ENCODE measurements at regions not wholly inside any gene's neighbourhood (a gene's known extent, or its start where the extent isn't known, plus 50 kb on each side); places are given as distances from the start of the nearest gene placed in this dataset.

DNA sequence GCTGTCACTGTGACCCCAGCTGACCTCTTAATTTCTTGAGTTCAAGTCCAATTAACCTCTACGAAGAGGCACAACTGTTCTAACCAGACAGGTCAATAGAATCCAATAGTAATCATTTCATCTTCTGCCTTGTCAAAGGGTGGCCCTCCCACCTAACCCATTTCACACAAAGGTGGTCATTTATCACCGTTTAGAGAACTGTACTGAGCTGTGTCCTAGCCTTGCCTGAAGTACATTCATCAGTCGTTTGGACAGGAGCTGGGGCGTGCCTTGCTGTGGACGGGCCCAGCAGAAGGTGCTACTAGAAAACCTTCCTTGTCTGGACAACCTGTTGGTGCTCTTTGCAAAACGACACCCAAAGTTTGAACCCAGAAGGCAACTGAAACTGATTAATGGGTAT lies 605.4 kb downstream of the ISL1 start:
- ChIA-PET POLR2A (no interaction called here), CTCF (no interaction called here)
- Histone ChIP-seq H3K4me3 (ENCODE audit: low read length) (no peak overlapping the region), H3K36me3 (ENCODE audit: control insufficient read depth in 2 of 3, insufficient read depth in 3 of 3, low read length in 3 of 3) (no peaks in the 10 kb centered on the region), H3K4me1 (ENCODE audit: control insufficient read depth in 2 of 2, insufficient read depth in 2 of 2, low read length in 2 of 2) (no peaks in the 10 kb centered on the region), H3K27ac (ENCODE audit: low read depth, low read length) (no peak overlapping the region), H3K27me3 (ENCODE audit: control insufficient read depth in 2 of 2, insufficient read depth in 2 of 2, low read length in 2 of 2) (no peaks in the 10 kb centered on the region), H3K9me3 (ENCODE audit: control insufficient read depth in 2 of 3, low read length in 3 of 3) (no peaks in the 10 kb centered on the region)
- peaks cover 0 to 4% (median 0%) of the 10 kb centered on the region in 11 donors for H3K9me3 Mint-ChIP-seq
- H3K27ac Mint-ChIP-seq: no peak overlapping the region
- H3K36me3 Mint-ChIP-seq: no peaks in the 10 kb centered on the region
- intact Hi-C loops (cut with micrococcal nuclease): no loop called here
- ATAC-seq (no peak), DNase-seq (no peak)
- H3K27me3 Mint-ChIP-seq: no peaks in the 10 kb centered on the region
- H3K4me3 Mint-ChIP-seq: no peak overlapping the region
- no peaks in the 10 kb centered on the region for H3K4me1 Mint-ChIP-seq

DNA sequence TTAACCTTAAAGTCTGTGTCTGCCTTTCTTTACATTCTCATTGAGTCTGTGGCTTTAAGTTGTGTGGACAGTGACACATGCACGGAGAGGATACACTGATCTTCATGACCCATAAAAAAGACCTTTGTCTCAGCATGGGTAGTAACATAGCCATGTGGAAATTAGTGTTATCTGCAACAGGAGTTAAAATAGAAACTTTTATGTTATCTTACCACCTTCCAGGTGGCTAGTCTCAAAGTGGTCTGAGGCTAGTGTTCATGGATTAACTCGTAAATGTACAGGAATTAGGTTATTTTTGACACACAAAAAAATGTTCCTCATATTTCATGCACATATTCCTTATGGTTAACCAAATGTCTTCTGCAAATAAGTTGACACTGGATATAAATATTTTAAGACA lies 607.0 kb downstream of the ISL1 start:
- ATAC-seq (no peak), DNase-seq (no peak)
- Histone ChIP-seq H3K9me3 (ENCODE audit: control insufficient read depth in 2 of 3, low read length in 3 of 3) (no peaks in the 10 kb centered on the region), H3K36me3 (ENCODE audit: control insufficient read depth in 2 of 3, insufficient read depth in 3 of 3, low read length in 3 of 3) (no peaks in the 10 kb centered on the region), H3K4me1 (ENCODE audit: control insufficient read depth in 2 of 2, insufficient read depth in 2 of 2, low read length in 2 of 2) (no peaks in the 10 kb centered on the region), H3K4me3 (ENCODE audit: low read length) (no peak overlapping the region), H3K27me3 (ENCODE audit: control insufficient read depth in 2 of 2, insufficient read depth in 2 of 2, low read length in 2 of 2) (no peaks in the 10 kb centered on the region), H3K27ac (ENCODE audit: low read depth, low read length) (no peak overlapping the region)
- POLR2A ChIA-PET: no interaction called here
- Mint-ChIP-seq H3K9me3 (peaks cover 0 to 9% (median 2%) of the 10 kb centered on the region in 11 donors), H3K4me1 (no peaks in the 10 kb centered on the region), H3K4me3 (no peak overlapping the region), H3K36me3 (no peaks in the 10 kb centered on the region), H3K27me3 (no peaks in the 10 kb centered on the region), H3K27ac (no peak overlapping the region)
- CTCF ChIA-PET: no interaction called here
- intact Hi-C loops (cut with micrococcal nuclease): no loop called here

DNA sequence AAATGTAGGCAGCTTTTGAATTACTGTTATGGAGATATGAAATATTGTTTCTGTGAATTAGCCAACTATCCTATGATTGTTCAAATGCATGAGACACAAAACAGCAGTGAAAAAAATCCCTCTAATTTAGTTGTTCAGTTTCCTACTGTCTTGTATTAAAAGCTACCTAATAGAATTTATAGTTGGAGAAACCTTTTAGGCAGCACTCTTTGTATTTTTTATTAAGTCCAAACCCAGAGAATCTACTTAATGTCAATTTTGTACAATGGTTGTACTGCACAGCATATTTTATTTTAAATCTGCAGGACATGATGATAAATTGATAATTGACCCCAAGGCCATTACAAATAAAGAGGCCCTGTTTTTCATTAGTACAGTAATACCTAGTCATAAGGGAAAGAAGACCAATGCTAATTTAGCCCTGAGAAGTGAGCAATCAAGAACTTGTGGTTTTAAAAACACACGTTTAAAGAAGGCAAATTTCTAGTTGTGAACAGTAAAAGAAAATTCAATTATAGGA lies 607.5 kb downstream of the ISL1 start:
- Histone ChIP-seq H3K4me3 (ENCODE audit: low read length) (no peak overlapping the region), H3K27me3 (ENCODE audit: control insufficient read depth in 2 of 2, insufficient read depth in 2 of 2, low read length in 2 of 2) (no peaks in the 10 kb centered on the region), H3K9me3 (ENCODE audit: control insufficient read depth in 2 of 3, low read length in 3 of 3) (no peaks in the 10 kb centered on the region), H3K4me1 (ENCODE audit: control insufficient read depth in 2 of 2, insufficient read depth in 2 of 2, low read length in 2 of 2) (no peaks in the 10 kb centered on the region), H3K36me3 (ENCODE audit: control insufficient read depth in 2 of 3, insufficient read depth in 3 of 3, low read length in 3 of 3) (no peaks in the 10 kb centered on the region), H3K27ac (ENCODE audit: low read depth, low read length) (no peak overlapping the region)
- Mint-ChIP-seq H3K27ac (no peak overlapping the region), H3K36me3 (no peaks in the 10 kb centered on the region), H3K4me3 (no peak overlapping the region), H3K9me3 (peaks cover 0 to 9% (median 2%) of the 10 kb centered on the region in 11 donors), H3K4me1 (no peaks in the 10 kb centered on the region), H3K27me3 (no peaks in the 10 kb centered on the region)
- intact Hi-C loops (cut with micrococcal nuclease): no loop called here
- ChIA-PET POLR2A (no interaction called here), CTCF (no interaction called here)
- ATAC-seq (no peak), DNase-seq (no peak)

DNA sequence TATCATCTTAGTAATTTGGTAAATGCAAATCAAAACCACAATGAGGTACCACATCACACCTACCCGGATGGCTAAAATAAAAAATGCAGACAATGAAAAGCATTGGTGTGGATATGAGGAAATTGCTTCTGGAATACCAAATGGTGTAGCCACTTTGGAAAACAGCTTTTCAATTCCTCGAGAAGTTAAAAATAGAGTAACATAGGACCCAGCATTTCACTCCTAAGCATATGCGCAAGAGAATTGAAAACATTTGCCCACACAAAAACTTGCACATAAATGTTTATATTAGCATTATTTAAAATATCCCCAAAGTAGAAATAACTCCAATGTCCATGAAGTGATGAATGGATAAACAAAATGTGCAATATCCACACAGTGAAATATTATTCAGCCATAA lies 608.7 kb downstream of the ISL1 start:
- no peaks in the 10 kb centered on the region for H3K4me1 ChIP-seq (ENCODE audit: control insufficient read depth in 2 of 2, insufficient read depth in 2 of 2, low read length in 2 of 2)
- Mint-ChIP-seq H3K27me3 (no peaks in the 10 kb centered on the region), H3K27ac (no peak overlapping the region), H3K4me3 (no peak overlapping the region), H3K4me1 (no peaks in the 10 kb centered on the region), H3K9me3 (peaks cover 0 to 9% (median 2%) of the 10 kb centered on the region in 11 donors), H3K36me3 (no peaks in the 10 kb centered on the region)
- ChIA-PET CTCF (no interaction called here), POLR2A (no interaction called here)
- H3K9me3 ChIP-seq (ENCODE audit: control insufficient read depth in 2 of 3, low read length in 3 of 3): no peaks in the 10 kb centered on the region
- H3K36me3 ChIP-seq (ENCODE audit: control insufficient read depth in 2 of 3, insufficient read depth in 3 of 3, low read length in 3 of 3): no peaks in the 10 kb centered on the region
- H3K4me3 ChIP-seq (ENCODE audit: low read length): no peak overlapping the region
- ATAC-seq (no peak), DNase-seq (no peak)
- no peak overlapping the region for H3K27ac ChIP-seq (ENCODE audit: low read depth, low read length)
- intact Hi-C loops (cut with micrococcal nuclease): no loop called here
- no peaks in the 10 kb centered on the region for H3K27me3 ChIP-seq (ENCODE audit: control insufficient read depth in 2 of 2, insufficient read depth in 2 of 2, low read length in 2 of 2)

DNA sequence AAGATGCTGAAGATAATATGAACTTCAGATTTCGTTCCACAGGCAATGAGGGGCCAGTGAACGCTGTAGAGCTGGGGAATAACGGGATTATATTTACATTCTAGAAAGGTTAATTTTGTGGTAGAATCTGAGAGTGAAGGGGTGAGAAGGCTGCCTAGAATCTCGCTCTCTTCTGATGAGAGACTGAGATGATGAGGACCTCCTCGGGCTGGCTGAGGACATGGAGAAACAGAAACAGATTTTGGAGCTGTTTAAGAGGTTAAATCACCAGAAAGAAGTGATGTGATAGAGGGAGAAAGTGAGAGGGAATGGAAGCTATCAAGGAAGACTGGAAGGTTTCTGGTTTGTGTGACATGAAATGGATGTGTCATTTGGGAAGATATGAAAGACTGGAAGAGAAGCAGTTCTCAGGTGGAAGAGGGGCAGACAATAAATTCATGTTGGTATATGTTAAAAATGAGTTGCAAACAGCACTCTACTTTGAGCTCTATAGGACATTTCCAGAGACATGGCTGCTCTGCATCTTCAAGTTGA lies 612.6 kb downstream of the ISL1 start:
- no peak overlapping the region for H3K27ac Mint-ChIP-seq
- no peak overlapping the region for H3K4me3 Mint-ChIP-seq
- DNase-seq (no peak), ATAC-seq (no peak)
- no peaks in the 10 kb centered on the region for H3K4me1 Mint-ChIP-seq
- Histone ChIP-seq H3K27ac (ENCODE audit: low read depth, low read length) (no peak overlapping the region), H3K9me3 (ENCODE audit: control insufficient read depth in 2 of 3, low read length in 3 of 3) (no peaks in the 10 kb centered on the region), H3K4me1 (ENCODE audit: control insufficient read depth in 2 of 2, insufficient read depth in 2 of 2, low read length in 2 of 2) (no peaks in the 10 kb centered on the region), H3K27me3 (ENCODE audit: control insufficient read depth in 2 of 2, insufficient read depth in 2 of 2, low read length in 2 of 2) (no peaks in the 10 kb centered on the region), H3K36me3 (ENCODE audit: control insufficient read depth in 2 of 3, insufficient read depth in 3 of 3, low read length in 3 of 3) (no peaks in the 10 kb centered on the region), H3K4me3 (ENCODE audit: low read length) (no peak overlapping the region)
- CTCF ChIA-PET: interaction anchor here (0.7 kb wide), 1 partner anchor 49 kb away, joined by 3 read pairs; no protein-coding TSS in a partner anchor
- no peaks in the 10 kb centered on the region for H3K36me3 Mint-ChIP-seq
- intact Hi-C loops (cut with micrococcal nuclease): no loop called here
- no peaks in the 10 kb centered on the region for H3K27me3 Mint-ChIP-seq
- H3K9me3 Mint-ChIP-seq: peaks cover 0 to 13% (median 3%) of the 10 kb centered on the region in 11 donors
- POLR2A ChIA-PET: no interaction called here

DNA sequence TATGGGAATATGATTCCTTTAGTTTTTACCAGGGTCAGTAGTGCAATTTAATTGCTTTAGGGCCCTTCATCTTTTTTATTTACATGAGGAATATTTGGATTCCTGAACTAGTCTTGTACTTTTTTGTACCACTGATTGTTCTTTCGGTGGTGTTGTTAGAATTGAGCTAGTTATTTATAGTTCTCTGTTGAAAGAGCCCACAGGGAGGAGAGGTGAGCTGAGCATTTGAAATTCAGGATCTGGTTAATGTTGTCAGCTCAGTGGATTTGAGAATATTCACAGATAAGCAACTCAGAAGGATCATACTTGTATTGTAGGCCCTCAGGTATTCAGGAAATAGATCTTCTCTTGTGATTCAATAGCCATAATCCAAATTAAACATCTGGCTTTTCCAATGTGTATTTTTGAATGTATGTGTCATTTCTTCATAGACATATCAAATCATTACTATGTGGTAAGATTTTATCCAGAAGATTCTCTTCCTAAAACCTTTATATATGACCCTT lies 613.2 kb downstream of the ISL1 start:
- H3K27ac ChIP-seq (ENCODE audit: low read depth, low read length): no peak overlapping the region
- H3K4me3 ChIP-seq (ENCODE audit: low read length): no peak overlapping the region
- CTCF ChIA-PET: interaction anchor here (0.7 kb wide), 1 partner anchor 49 kb away, joined by 3 read pairs; no protein-coding TSS in a partner anchor
- Mint-ChIP-seq H3K4me3 (no peak overlapping the region), H3K9me3 (peaks cover 0 to 13% (median 3%) of the 10 kb centered on the region in 11 donors), H3K27ac (no peak overlapping the region), H3K4me1 (no peaks in the 10 kb centered on the region), H3K27me3 (no peaks in the 10 kb centered on the region), H3K36me3 (no peaks in the 10 kb centered on the region)
- H3K4me1 ChIP-seq (ENCODE audit: control insufficient read depth in 2 of 2, insufficient read depth in 2 of 2, low read length in 2 of 2): no peaks in the 10 kb centered on the region
- no peaks in the 10 kb centered on the region for H3K27me3 ChIP-seq (ENCODE audit: control insufficient read depth in 2 of 2, insufficient read depth in 2 of 2, low read length in 2 of 2)
- no peaks in the 10 kb centered on the region for H3K9me3 ChIP-seq (ENCODE audit: control insufficient read depth in 2 of 3, low read length in 3 of 3)
- H3K36me3 ChIP-seq (ENCODE audit: control insufficient read depth in 2 of 3, insufficient read depth in 3 of 3, low read length in 3 of 3): no peaks in the 10 kb centered on the region
- intact Hi-C loops (cut with micrococcal nuclease): no loop called here
- DNase-seq: no peak
- ATAC-seq: no peak
- POLR2A ChIA-PET: no interaction called here

DNA sequence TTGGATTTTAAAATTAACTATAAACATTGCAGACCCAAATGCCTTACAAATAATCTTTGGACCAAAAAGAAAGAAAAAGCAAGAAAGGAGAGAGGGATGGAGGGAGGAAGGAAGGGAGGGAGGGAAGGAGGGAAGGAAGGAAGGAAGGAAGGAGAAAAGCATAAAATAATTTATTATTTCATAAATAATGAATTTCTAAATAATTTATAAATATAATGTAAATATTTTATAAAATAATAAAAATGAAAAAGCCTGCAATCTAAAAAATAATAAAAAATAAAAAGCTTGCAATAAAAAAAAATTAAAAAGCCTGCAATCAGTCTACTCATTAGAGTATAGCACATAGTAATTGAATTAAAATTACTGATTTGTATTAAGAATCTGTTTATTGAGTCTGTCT lies 614.3 kb downstream of the ISL1 start:
- POLR2A ChIA-PET: no interaction called here
- intact Hi-C loops (cut with micrococcal nuclease): no loop called here
- Mint-ChIP-seq H3K36me3 (no peaks in the 10 kb centered on the region), H3K27me3 (no peaks in the 10 kb centered on the region), H3K9me3 (peaks cover 0 to 13% (median 3%) of the 10 kb centered on the region in 11 donors), H3K4me1 (no peaks in the 10 kb centered on the region), H3K27ac (no peak overlapping the region), H3K4me3 (no peak overlapping the region)
- no peak overlapping the region for H3K4me3 ChIP-seq (ENCODE audit: low read length)
- no peaks in the 10 kb centered on the region for H3K36me3 ChIP-seq (ENCODE audit: control insufficient read depth in 2 of 3, insufficient read depth in 3 of 3, low read length in 3 of 3)
- no peaks in the 10 kb centered on the region for H3K4me1 ChIP-seq (ENCODE audit: control insufficient read depth in 2 of 2, insufficient read depth in 2 of 2, low read length in 2 of 2)
- ATAC-seq (no peak), DNase-seq (no peak)
- CTCF ChIA-PET: no interaction called here
- no peaks in the 10 kb centered on the region for H3K9me3 ChIP-seq (ENCODE audit: control insufficient read depth in 2 of 3, low read length in 3 of 3)
- H3K27ac ChIP-seq (ENCODE audit: low read depth, low read length): no peak overlapping the region
- H3K27me3 ChIP-seq (ENCODE audit: control insufficient read depth in 2 of 2, insufficient read depth in 2 of 2, low read length in 2 of 2): no peaks in the 10 kb centered on the region
